RWPE2 (cell line): ENCODE measurements at regions not wholly inside any gene's neighbourhood (a gene's known extent, or its start where the extent isn't known, plus 50 kb on each side); places are given as distances from the start of the nearest gene placed in this dataset.

ENCODE experiments used
- ATAC-seq: fragments of 200-7000 bp; cut with Tn5 transposase; 3 replicates; pipeline ENCODE4 v1.9.1; 2021; ENCODE audit warnings: low read depth
- DNase-seq: peaks from one replicate; pipeline ENCODE4 v3.0.0-alpha.2; 2020; ENCODE audit warnings: low spot score
- H3K27ac ChIP-seq: fragments of 450-650 bp; 2 replicates; pipeline ENCODE4 v1.5.1; 2017; ENCODE audit warnings: mild to moderate bottlenecking; ENCODE audit not compliant: poor library complexity, severe bottlenecking
- H3K27me3 ChIP-seq: fragments of 250-450 bp; sonication (Bioruptor Pico); 2 replicates; pipeline ENCODE4 v1.5.1; 2021; ENCODE audit warnings: mild to moderate bottlenecking, moderate library complexity; ENCODE audit not compliant: insufficient read depth, poor library complexity, severe bottlenecking
- H3K36me3 ChIP-seq: fragments of 250-450 bp; sonication (Bioruptor Pico); 2 replicates; pipeline ENCODE4 v1.5.1; 2020; ENCODE audit warnings: low read depth, mild to moderate bottlenecking, moderate library complexity
- H3K4me1 ChIP-seq: fragments of 250-450 bp; sonication (Bioruptor Pico); 2 replicates; pipeline ENCODE4 v1.5.1; 2021; ENCODE audit warnings: mild to moderate bottlenecking, moderate library complexity; ENCODE audit not compliant: insufficient read depth, poor library complexity, severe bottlenecking
- H3K4me3 ChIP-seq: fragments of 250-450 bp; sonication (Bioruptor Pico); 2 replicates; pipeline ENCODE4 v1.5.1; 2021; ENCODE audit warnings: mild to moderate bottlenecking, moderate library complexity; ENCODE audit not compliant: severe bottlenecking
- H3K9me3 ChIP-seq: fragments of 250-450 bp; sonication (Bioruptor Pico); 2 replicates; pipeline ENCODE4 v1.5.1; 2021; ENCODE audit warnings: mild to moderate bottlenecking, moderate library complexity; ENCODE audit not compliant: severe bottlenecking
- CTCF ChIP-seq: fragments of 450-650 bp; IDR thresholded peaks from one replicate; pipeline ENCODE4 v1.5.1; 2017; ENCODE audit warnings: mild to moderate bottlenecking, moderate library complexity; ENCODE audit not compliant: poor library complexity, severe bottlenecking

- no peaks in the 10 kb centered on the region for H3K4me1 ChIP-seq
- DNase-seq = no peak
- H3K9me3 ChIP-seq = no peaks in the 10 kb centered on the region
- no peak for TF ChIP-seq CTCF
- no peak overlapping the region for H3K4me3 ChIP-seq
- H3K27me3 ChIP-seq = no peaks in the 10 kb centered on the region
- H3K36me3 ChIP-seq = no peaks in the 10 kb centered on the region
- no peak for ATAC-seq
- no peak overlapping the region for H3K27ac ChIP-seq
These were observed 131.5 kb downstream of the RNASET2 start for GRCh38 chr6:166824880-166825250.

GRCh38 chr6:166824146-166824879 lies 132.0 kb downstream of the RNASET2 start:
- Histone ChIP-seq H3K27me3 (no peaks in the 10 kb centered on the region), H3K9me3 (no peaks in the 10 kb centered on the region), H3K4me1 (no peaks in the 10 kb centered on the region), H3K27ac (no peak overlapping the region), H3K36me3 (no peaks in the 10 kb centered on the region), H3K4me3 (no peak overlapping the region)
- DNase-seq (no peak), ATAC-seq (no peak)
- TF ChIP-seq CTCF = no peak

GRCh38 chr6:166822609-166823008 lies 133.7 kb downstream of the RNASET2 start:
- DNase-seq = no peak
- no peak overlapping the region for H3K27ac ChIP-seq
- no peaks in the 10 kb centered on the region for H3K4me1 ChIP-seq
- no peaks in the 10 kb centered on the region for H3K9me3 ChIP-seq
- no peaks in the 10 kb centered on the region for H3K27me3 ChIP-seq
- ATAC-seq = no peak
- H3K36me3 ChIP-seq = no peaks in the 10 kb centered on the region
- no peak for TF ChIP-seq CTCF
- no peak overlapping the region for H3K4me3 ChIP-seq

- no peaks in the 10 kb centered on the region for H3K9me3 ChIP-seq
- no peak for TF ChIP-seq CTCF
- H3K4me3 ChIP-seq = no peak overlapping the region
- no peaks in the 10 kb centered on the region for H3K36me3 ChIP-seq
- ATAC-seq = no peak
- H3K27me3 ChIP-seq = no peaks in the 10 kb centered on the region
- no peaks in the 10 kb centered on the region for H3K4me1 ChIP-seq
- H3K27ac ChIP-seq = no peak overlapping the region
- no peak for DNase-seq
These were observed 135.9 kb downstream of the RNASET2 start for GRCh38 chr6:166820483-166820882.

GRCh38 chr6:166820070-166820469 lies 136.3 kb downstream of the RNASET2 start:
- no peak for ATAC-seq

More at GRCh38 chr6:166820070-166820469, 136.3 kb downstream of the RNASET2 start:
- H3K4me3 ChIP-seq = no peak overlapping the region
- no peak for DNase-seq
- no peaks in the 10 kb centered on the region for H3K9me3 ChIP-seq
- no peak overlapping the region for H3K27ac ChIP-seq
- TF ChIP-seq CTCF = no peak
- H3K27me3 ChIP-seq = no peaks in the 10 kb centered on the region
- H3K36me3 ChIP-seq = no peaks in the 10 kb centered on the region
- no peaks in the 10 kb centered on the region for H3K4me1 ChIP-seq
